Kidney epithelial cell (primary cell): ENCODE measurements at regions not wholly inside any gene's neighbourhood (a gene's known extent, or its start where the extent isn't known, plus 50 kb on each side); places are given as distances from the start of the nearest gene placed in this dataset.
"Not testable (repeated sequence)": the region's sequence is repeated elsewhere in the genome, so short reads cannot be mapped to it uniquely, and the experiment has no call there.

Experiments
- DNase-seq: peaks from one replicate; pipeline ENCODE4 v3.0.0-alpha.2; 2010; ENCODE audit warnings: low read depth
- H3K27me3 ChIP-seq: 2 replicates; pipeline ENCODE4 v1.6.0; 2011; ENCODE audit warnings: low read length; ENCODE audit not compliant: control insufficient read depth, insufficient read depth
- H3K36me3 ChIP-seq: 2 replicates; pipeline ENCODE4 v1.5.1; 2011; ENCODE audit warnings: low read length; ENCODE audit not compliant: control insufficient read depth, insufficient read depth
- H3K4me3 ChIP-seq: 2 replicates; pipeline ENCODE4 v1.5.1; 2011; ENCODE audit warnings: low read depth, mild to moderate bottlenecking, control low read depth, low read length
- CTCF ChIP-seq: IDR thresholded peaks from 2 replicates; pipeline ENCODE4 v1.5.1; 2011; ENCODE audit warnings: mild to moderate bottlenecking, moderate library complexity, low read length, control low read depth, inconsistent platforms; ENCODE audit not compliant: insufficient read depth, poor library complexity, severe bottlenecking

- Histone ChIP-seq H3K27me3 (no peaks in the 10 kb centered on the region), H3K36me3 (no peaks in the 10 kb centered on the region), H3K4me3 (no peak overlapping the region)
- DNase-seq, result no peak
- no peak for TF ChIP-seq CTCF
These were observed 342.7 kb downstream of the GPD2 start for GRCh38 chr2:156778916-156779315.

- no peak for TF ChIP-seq CTCF
- Histone ChIP-seq H3K27me3 (no peaks in the 10 kb centered on the region), H3K36me3 (no peaks in the 10 kb centered on the region), H3K4me3 (no peak overlapping the region)
- DNase-seq, result no peak
These were observed 343.4 kb downstream of the GPD2 start for GRCh38 chr2:156779416-156780120.

GRCh38 chr2:156781677-156782076, 345.5 kb downstream of the GPD2 start:
- DNase-seq, H3K27me3 ChIP-seq, H3K4me3 ChIP-seq, H3K36me3 ChIP-seq: not testable (repeated sequence)

GRCh38 chr2:156784020-156784701, 348.0 kb downstream of the GPD2 start:
- no peak for DNase-seq
- H3K4me3 ChIP-seq, result no peak overlapping the region
- no peak for TF ChIP-seq CTCF
- no peaks in the 10 kb centered on the region for H3K27me3 ChIP-seq
- no peaks in the 10 kb centered on the region for H3K36me3 ChIP-seq

- Histone ChIP-seq H3K4me3 (no peak overlapping the region), H3K36me3 (no peaks in the 10 kb centered on the region), H3K27me3 (no peaks in the 10 kb centered on the region)
- DNase-seq, result no peak
- TF ChIP-seq CTCF, result no peak
These were observed 351.3 kb downstream of the GPD2 start for GRCh38 chr2:156787517-156787916.

- no peak for DNase-seq
- TF ChIP-seq CTCF, result no peak
- H3K4me3 ChIP-seq, result no peak overlapping the region
These were observed 354.3 kb downstream of the GPD2 start for GRCh38 chr2:156790343-156791037.

More at GRCh38 chr2:156790343-156791037, 354.3 kb downstream of the GPD2 start:
- Histone ChIP-seq H3K36me3 (no peaks in the 10 kb centered on the region), H3K27me3 (no peaks in the 10 kb centered on the region)
